NCI-H524 treated with DMSO at 0.1 percent for 48 hours (cell line): ENCODE measurements at regions not wholly inside any gene's neighbourhood (a gene's known extent, or its start where the extent isn't known, plus 50 kb on each side); places are given as distances from the start of the nearest gene placed in this dataset.

Experiments
- DNase-seq: peaks from one replicate; lab custom pipeline; 2025; lab: John Stamatoyannopoulos, UW

DNA sequence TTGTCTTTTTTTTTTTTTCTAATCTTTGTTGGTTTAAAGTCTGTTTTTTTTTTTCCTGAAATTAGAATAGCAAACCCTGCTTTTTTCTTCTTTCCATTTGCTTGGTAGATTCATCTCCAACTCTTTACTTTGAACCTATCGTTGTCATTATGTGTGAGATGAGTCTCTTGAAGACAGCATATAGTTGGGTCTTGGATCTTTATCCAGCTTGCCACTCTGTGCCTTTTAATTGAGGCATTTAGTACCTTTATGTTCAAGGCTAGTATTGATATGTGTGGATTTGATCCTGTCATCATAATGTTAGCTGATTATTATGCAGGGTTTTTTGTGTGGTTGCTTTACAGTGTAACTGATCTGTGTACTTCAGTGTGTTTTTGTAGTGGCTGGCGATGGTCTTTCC lies 383.8 kb downstream of the MAN2A1 start:
- DNase-seq: no peak

DNA sequence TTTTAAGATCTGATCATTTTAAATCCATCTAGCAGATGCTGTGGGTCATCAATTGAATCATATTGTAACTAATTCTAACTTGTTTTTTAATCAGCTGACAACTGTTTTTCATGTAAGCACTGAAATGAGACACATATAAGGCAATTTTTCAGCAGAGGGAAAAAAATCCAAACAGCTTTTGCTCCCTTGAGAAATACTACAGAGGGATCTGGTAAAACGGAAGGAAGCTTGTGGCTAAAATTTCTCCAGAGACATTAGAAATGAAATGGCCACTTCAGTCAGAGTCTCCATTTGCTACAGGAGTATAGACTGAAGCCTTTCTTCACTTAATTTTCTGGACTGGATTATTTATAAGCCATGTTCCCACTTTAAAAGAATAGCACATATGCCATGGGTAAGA lies 385.9 kb downstream of the MAN2A1 start:
- DNase-seq: no peak

DNA sequence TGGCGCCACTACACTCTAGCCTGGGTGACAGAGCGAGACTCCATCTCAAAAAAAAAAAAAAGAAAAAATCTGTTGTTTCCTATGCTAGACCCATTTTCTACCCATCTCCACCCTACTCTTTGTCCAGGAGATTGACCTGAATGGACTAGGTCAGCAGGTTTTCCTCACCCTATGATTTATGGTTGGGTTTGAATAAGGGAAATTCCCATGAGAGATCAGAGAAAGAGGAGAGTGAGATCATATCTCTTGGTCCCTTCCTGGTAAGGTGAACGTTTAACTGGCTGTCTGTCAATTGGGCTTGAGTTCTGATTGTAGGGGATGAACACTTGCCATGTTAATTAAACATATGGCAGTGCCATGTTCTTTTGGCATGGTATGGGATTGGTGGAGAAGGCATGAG lies 387.4 kb downstream of the MAN2A1 start:
- DNase-seq: no peak

- DNase-seq: no peak
These were observed 392.5 kb downstream of the MAN2A1 start for GRCh38 chr5:110082194-110082593.

DNA sequence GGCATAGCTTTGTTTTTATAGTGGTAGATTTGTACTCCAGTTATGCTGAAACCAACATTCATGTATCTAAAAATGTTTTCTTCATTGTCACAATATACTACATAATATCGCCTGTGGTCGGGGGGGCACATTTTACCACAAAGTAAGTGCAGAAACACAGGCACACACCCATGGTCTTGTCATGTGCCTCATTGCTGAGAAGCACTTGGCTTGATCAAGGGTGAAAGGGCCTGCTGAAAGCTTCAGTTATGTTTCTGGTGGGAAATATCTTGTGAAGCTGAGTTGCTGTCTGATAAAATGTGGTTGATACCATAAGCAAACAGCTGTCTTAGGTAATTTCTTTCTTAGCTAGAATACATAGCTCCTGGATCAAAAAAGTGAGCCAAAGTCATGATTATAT lies 393.1 kb downstream of the MAN2A1 start:
- DNase-seq: no peak

DNA sequence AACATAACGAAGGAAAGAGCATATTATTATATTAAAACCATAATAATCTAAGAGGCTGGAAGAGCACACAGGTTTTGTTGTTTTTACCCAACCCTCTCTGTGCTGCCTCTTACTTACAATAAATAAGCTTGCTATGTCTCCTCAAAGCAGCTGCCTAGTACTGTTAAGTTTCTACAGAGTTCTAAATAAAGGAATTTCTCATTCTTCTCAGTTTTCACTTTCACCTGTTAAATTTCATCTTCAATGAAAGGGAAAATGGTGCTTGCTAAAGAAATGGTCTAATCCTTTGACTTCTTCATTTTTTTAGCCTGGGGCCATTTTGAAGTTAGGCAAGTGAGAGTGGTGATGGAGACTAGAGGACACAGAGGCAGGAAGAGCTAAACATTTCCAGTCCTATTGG lies 396.1 kb downstream of the MAN2A1 start:
- no peak for DNase-seq

GRCh38 chr5:110086658-110087388 lies 397.1 kb downstream of the MAN2A1 start:
- no peak for DNase-seq

- DNase-seq: no peak
These were observed 398.1 kb downstream of the MAN2A1 start for GRCh38 chr5:110087829-110088228.

DNA sequence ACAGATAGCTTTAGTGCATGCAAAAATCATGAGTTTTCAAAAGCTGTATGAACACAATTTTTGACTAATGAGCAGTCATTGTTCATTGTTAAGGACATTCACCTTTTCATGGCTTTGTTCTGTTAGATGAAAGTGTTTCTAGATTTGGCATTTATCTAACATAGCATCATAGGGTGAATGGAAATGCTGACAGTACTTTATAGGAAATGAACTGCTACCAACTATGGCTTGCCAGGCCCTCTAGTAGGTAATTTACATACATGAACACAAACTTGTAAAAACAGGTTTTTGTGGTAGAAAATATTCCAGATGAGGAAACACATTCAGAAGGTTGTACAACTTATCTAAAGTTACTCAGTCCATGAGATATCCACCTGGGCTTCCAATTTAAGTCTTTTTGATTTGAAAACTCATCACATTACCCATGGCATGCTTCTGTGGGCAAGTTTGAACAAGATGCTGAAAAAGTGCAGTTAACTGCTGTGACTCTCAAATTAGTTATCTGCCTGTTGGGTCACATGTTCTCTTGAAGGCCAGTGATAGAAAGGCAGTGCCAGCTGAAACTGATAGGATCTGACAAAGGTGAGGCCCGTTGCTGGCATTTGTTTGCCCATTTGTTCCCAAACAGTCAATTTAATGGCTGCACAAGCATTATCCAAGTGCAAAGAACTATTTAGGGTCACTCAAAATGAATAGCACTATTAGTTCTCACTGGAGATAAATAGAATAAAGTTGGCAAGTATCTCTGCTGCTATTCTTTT lies 399.1 kb downstream of the MAN2A1 start:
- DNase-seq: no peak

GRCh38 chr5:110092955-110093785 lies 403.4 kb downstream of the MAN2A1 start:
- DNase-seq: no peak

DNA sequence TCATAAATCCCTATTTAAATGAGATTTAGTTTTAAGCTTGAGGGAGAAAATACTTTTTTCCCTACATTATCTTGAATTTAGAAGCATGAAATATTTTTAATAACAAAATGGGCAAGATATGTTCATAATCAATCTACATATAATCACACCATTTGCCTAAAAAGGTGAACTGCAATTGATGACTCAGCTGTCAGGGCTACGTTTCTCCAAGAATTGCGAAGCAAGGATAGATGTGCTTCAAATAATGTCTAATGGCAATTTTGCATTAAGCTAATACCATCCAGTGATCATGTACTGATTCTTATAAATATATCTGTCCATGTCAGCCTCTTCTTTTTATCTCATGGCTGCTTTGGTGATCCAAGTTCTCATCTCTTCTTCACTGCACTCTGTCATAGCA lies 404.4 kb downstream of the MAN2A1 start:
- DNase-seq: no peak

DNA sequence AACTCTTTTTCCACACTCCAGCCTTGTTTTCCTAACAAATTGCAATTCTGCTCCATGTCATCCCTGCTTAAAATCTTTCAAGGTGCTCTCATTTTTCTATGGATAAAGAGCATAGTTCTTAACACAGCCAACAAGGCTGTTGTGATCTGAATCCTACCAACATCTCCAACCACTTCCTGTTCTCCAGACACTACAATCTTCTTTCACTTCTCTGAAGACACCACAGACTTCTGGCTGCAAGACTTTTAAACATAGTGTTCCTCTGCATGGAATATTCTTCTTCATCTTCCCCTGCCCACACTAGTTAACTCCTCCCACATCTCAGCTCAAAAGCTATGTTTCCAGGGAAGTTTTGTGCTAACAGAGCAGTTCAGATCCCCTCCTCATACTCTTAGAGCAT lies 404.8 kb downstream of the MAN2A1 start:
- DNase-seq: no peak

- DNase-seq: no peak
These were observed 406.7 kb downstream of the MAN2A1 start for GRCh38 chr5:110096419-110096818.

DNA sequence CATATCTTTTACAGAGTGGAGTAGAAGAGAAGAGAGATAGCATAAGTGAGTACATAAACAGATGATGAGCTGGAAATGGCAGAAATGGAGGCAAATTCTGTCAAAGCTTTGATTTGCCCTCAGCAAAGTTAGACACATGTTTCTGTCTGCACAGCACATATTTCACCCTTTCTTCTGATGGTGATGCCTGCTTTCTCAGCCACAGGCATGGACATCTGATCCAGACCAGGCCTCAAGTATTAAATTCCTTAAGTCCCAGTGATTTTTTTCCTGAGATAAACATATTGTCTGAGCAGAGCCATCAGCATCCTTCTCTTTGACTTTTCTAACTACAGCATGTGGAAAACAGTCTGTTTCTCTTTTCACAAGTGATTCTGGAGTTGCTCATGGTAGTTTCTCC lies 409.8 kb downstream of the MAN2A1 start:
- DNase-seq: no peak

DNA sequence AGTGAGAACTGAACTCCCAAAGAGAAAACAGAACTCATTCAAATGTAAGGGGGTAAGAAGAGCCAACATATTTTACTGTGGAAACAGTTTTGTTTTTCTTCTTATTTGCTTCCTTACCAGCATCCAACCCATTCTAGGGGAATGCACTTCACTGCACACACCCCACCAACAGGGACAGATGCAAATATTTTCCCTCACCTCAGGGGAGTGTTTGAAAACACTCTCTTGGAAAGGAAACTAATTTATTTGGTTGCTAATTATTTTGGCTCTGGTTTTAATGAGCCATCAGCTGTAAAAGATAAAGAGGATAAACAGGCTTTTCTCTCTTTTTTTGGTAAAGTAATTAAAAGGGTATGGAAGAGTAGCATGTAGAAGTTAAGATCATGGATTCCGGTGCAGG lies 413.4 kb downstream of the MAN2A1 start:
- no peak for DNase-seq

GRCh38 chr5:110104060-110104725 lies 414.5 kb downstream of the MAN2A1 start:
- DNase-seq: no peak

GRCh38 chr5:110104726-110105669 lies 415.3 kb downstream of the MAN2A1 start:
- DNase-seq: no peak

GRCh38 chr5:110105692-110106091 lies 416.0 kb downstream of the MAN2A1 start:
- DNase-seq: no peak

- DNase-seq: no peak
These were observed 417.0 kb downstream of the MAN2A1 start for GRCh38 chr5:110106750-110107149.

DNA sequence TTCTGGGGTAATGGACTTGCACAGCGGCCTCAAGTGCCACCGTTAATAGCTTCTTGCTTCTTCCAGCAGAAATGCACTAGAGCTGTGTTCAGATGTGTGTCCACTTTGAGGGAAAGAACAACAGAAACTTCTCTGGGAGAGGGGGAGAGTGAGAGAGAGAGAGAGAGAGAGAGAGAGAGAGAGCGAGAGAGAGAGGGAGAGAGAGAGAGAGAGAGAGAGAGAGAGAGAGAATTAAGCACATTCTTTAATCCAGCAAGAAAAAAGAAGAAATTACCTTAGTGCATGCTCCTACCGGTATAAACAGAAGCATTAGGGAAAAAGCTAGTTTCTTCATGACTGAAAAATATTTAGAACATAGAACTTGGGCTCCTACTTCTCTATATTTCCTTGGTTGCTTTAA lies 418.8 kb downstream of the MAN2A1 start:
- no peak for DNase-seq

DNA sequence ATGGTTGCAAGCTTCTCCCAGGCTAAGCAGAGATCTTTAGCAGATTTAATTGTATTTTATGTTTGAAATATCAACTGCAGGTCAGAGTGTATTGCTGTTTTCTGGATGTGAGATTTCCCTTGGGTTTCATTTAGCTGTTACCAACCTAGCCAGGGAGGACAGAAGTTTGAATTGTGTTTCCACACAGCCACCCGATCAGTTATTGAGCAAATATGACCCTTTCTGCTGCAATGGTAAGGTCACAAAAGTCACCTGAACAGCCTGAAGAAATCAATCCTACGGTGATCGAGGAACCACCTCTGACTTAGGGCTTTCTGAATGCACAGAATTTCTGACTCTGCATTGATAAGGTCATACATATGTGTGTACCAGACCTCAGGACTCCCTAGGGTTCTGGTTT lies 419.9 kb downstream of the MAN2A1 start:
- no peak for DNase-seq
